ENCODE measurements at regions not wholly inside any gene's neighbourhood (a gene's known extent, or its start where the extent isn't known, plus 50 kb on each side); places are given as distances from the start of the nearest gene placed in this dataset.

DNA sequence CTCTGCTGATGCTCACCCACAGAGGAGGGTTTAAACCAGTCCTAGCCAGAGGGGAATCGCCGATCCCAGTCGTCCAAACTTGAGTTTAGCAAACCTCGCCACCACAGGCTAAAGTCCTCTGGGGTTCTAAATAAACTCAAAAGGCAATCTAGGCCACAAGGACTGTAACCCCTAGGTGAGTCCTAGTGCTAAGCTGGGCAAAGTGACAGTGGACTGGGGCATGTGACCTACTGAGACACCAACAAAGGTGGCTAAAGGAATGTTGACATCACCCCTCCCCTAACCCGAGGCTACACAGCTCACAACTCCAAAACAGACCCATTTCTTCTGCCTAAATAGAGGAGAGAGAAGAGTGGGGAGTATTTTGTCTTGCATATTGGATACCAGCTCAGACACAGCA, 142.8 kb upstream of the PRDX4 start:
- WGBS, 2 experiments (ENCODE audit: extremely low coverage in 2 of 2, insufficient read length in 1 of 2): no CpG with 5 or more reads among the region's 5 CpGs
- ATAC-seq (ENCODE audit: low read depth): no peak
- H3K27me3 ChIP-seq (ENCODE audit: control insufficient read depth, insufficient read depth, low read length): no peaks in the 10 kb centered on the region

More for the DNA sequence above, 142.8 kb upstream of the PRDX4 start:
- dilution Hi-C loops (cut with HindIII; ENCODE audit: low sequenced_read_pairs, unreplicated experiment): no loop called here
- intact Hi-C loops (cut with micrococcal nuclease): no loop called here
- in situ Hi-C loops (cut with MboI; ENCODE audit: low sequenced_read_pairs): no loop called here
- H3K18ac ChIP-seq (ENCODE audit: low read depth, low read length): no peak overlapping the region
- H3K9me3 ChIP-seq (ENCODE audit: control insufficient read depth, insufficient read depth, low read length): no peaks in the 10 kb centered on the region; the same call in 1 of the 2 replicates
- H2BK15ac ChIP-seq (ENCODE audit: low read depth, low read length): no peak overlapping the region
- H2AK5ac ChIP-seq (ENCODE audit: low read depth, low read length): no peak overlapping the region
- H2BK20ac ChIP-seq (ENCODE audit: low read depth, low read length): no peak overlapping the region
- no peak overlapping the region for H3K56ac ChIP-seq (ENCODE audit: extremely low read depth, insufficient read depth, low read length)
- no peak overlapping the region for H4K8ac ChIP-seq (ENCODE audit: low read depth in 2 of 2, low read length in 2 of 2)
- H3K4me3 ChIP-seq (ENCODE audit: insufficient read depth, low read depth, low read length): no peak overlapping the region
- H3K4ac ChIP-seq (ENCODE audit: low read depth, low read length): no peak overlapping the region
- no peak overlapping the region for H3K4me2 ChIP-seq (ENCODE audit: low read depth, low read length)
- H2BK120ac ChIP-seq (ENCODE audit: low read depth, low read length): no peak overlapping the region
- H3K27ac ChIP-seq (ENCODE audit: insufficient read depth, low read length): no peak overlapping the region
- H4K5ac ChIP-seq (ENCODE audit: low read depth, low read length): no peak overlapping the region
- no peak overlapping the region for H3K23ac ChIP-seq (ENCODE audit: low read depth, low read length)
- H3K9ac ChIP-seq (ENCODE audit: low read depth, low read length): no peak overlapping the region
- no peaks in the 10 kb centered on the region for H3K9me1 ChIP-seq (ENCODE audit: insufficient read depth, low read length)
- H2BK5ac ChIP-seq (ENCODE audit: low read depth, low read length, poor library complexity, severe bottlenecking): no peak overlapping the region
- ChIA-PET CTCF (no interaction called here), POLR2A (ENCODE audit: unreplicated experiment) (no interaction called here)
- no TSS peak for BruUV-seq (replicated peaks)
- DNase-seq: no peak
- no peak overlapping the region for H2AK9ac ChIP-seq (replicated peaks; ENCODE audit: low read depth, low read length, poor library complexity)
- H3K79me1 ChIP-seq (ENCODE audit: low read depth in 1 of 2, low read length in 2 of 2): no peaks in the 10 kb centered on the region
- no peaks in the 10 kb centered on the region for H3K4me1 ChIP-seq (ENCODE audit: control insufficient read depth, insufficient read depth, low read length)
- no peak overlapping the region for H3K14ac ChIP-seq (replicated peaks; ENCODE audit: low read depth, low read length)
- no peak overlapping the region for H2AFZ ChIP-seq (replicated peaks; ENCODE audit: low read length, poor library complexity)
- no peak for TF ChIP-seq MAFK (IDR thresholded peaks at IDR 0.05; ENCODE audit: low read depth, low read length)
- TF ChIP-seq MAZ (IDR thresholded peaks at IDR 0.05; ENCODE audit: borderline replicate concordance, low read depth, low read length): no peak
- TF ChIP-seq, protein P1, sequence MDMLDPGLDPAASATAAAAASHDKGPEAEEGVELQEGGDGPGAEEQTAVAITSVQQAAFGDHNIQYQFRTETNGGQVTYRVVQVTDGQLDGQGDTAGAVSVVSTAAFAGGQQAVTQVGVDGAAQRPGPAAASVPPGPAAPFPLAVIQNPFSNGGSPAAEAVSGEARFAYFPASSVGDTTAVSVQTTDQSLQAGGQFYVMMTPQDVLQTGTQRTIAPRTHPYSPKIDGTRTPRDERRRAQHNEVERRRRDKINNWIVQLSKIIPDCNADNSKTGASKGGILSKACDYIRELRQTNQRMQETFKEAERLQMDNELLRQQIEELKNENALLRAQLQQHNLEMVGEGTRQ (IDR thresholded peaks at IDR 0.05; ENCODE audit: low read depth, low read length): no peak
- no peak for TF ChIP-seq ELK1 (IDR thresholded peaks at IDR 0.05; ENCODE audit: borderline replicate concordance, low read depth, low read length)
- no peak for TF ChIP-seq RAD21 (IDR thresholded peaks at IDR 0.05; ENCODE audit: low read length)
- H3K36me3 ChIP-seq (ENCODE audit: control insufficient read depth, insufficient read depth, low read length): no peaks in the 10 kb centered on the region
- no peak overlapping the region for H4K91ac ChIP-seq (ENCODE audit: insufficient read depth, low read depth, low read length)
- H4K20me1 ChIP-seq (ENCODE audit: insufficient read depth, low read length): no peaks in the 10 kb centered on the region
